Panc1 (cell line): ENCODE measurements at regions not wholly inside any gene's neighbourhood (a gene's known extent, or its start where the extent isn't known, plus 50 kb on each side); places are given as distances from the start of the nearest gene placed in this dataset.

Experiments used
- ATAC-seq: fragments of 200-7000 bp; cut with Tn5 transposase; 2 replicates; pipeline ENCODE4 v1.9.1; 2020; ENCODE audit warnings: mild to moderate bottlenecking, moderate library complexity
- BruUV-seq: library from RNA; stranded (reverse); fragments of 400-500 nt; replicated peaks from 2 replicates; lab custom pipeline; 2021; lab: Mats Ljungman, UMichigan
- CTCF ChIA-PET: fragments of 300-600 bp; sonication (Branson Sonifier 250); formaldehyde crosslinking; loops from one replicate; lab custom pipeline; 2022; ENCODE audit warnings: antibody characterized with exemption; lab: Charles Lee
- POLR2A ChIA-PET: fragments of 300-600 bp; sonication (Branson Sonifier 250); formaldehyde crosslinking; loops from one replicate; lab custom pipeline; 2022; ENCODE audit warnings: antibody characterized with exemption; lab: Charles Lee
- DNase-seq: peaks from one replicate; pipeline ENCODE4 v3.0.0-alpha.2; 2010; ENCODE audit warnings: low read depth, low spot score
- H3K27ac ChIP-seq: 2 replicates; pipeline ENCODE4 v1.5.1; 2011; ENCODE audit warnings: mild to moderate bottlenecking, low read length, inconsistent platforms
- H3K27me3 ChIP-seq: fragments of 200-500 bp; sonication (Bioruptor generic); 2 replicates; pipeline ENCODE4 v1.6.0; 2014; ENCODE audit warnings: low read length, inconsistent platforms; ENCODE audit not compliant: control insufficient read depth, insufficient read depth
- H3K36me3 ChIP-seq: fragments of 200-500 bp; sonication (Bioruptor generic); 2 replicates; pipeline ENCODE4 v1.5.1; 2014; ENCODE audit warnings: inconsistent platforms, mild to moderate bottlenecking, low read length, moderate library complexity; ENCODE audit not compliant: control insufficient read depth, insufficient read depth
- H3K4me1 ChIP-seq: 2 replicates; pipeline ENCODE4 v1.5.1; 2011; ENCODE audit warnings: inconsistent platforms, mild to moderate bottlenecking, low read length, moderate library complexity; ENCODE audit not compliant: control insufficient read depth, insufficient read depth
- H3K4me3 ChIP-seq, 2 experiments: 2 replicates each; pipeline ENCODE4 v1.5.1; 2011 to 2012; ENCODE audit warnings: low read depth in 2 of 2, low read length in 2 of 2, mild to moderate bottlenecking in 2 of 2, inconsistent platforms in 1 of 2, moderate library complexity in 1 of 2
- H3K9me3 ChIP-seq: fragments of 200-500 bp; sonication (Bioruptor generic); 2 replicates; pipeline ENCODE4 v1.5.1; 2014; ENCODE audit warnings: low read depth, mild to moderate bottlenecking, inconsistent platforms, low read length, moderate library complexity; ENCODE audit not compliant: control insufficient read depth, insufficient read depth
- POLR2AphosphoS5 ChIP-seq: IDR thresholded peaks from 2 replicates; pipeline ENCODE4 v1.6.1; 2012; ENCODE audit warnings: mild to moderate bottlenecking, low read depth, low read length, moderate library complexity
- SIN3A ChIP-seq: IDR thresholded peaks from 2 replicates; pipeline ENCODE4 v1.6.1; 2012; ENCODE audit warnings: low read depth, mild to moderate bottlenecking, low read length, moderate library complexity, borderline replicate concordance; ENCODE audit not compliant: insufficient read depth
- TCF7L2 ChIP-seq: IDR thresholded peaks from 2 replicates; pipeline ENCODE4 v1.6.1; 2011; ENCODE audit warnings: mild to moderate bottlenecking, low read depth, low read length, inconsistent platforms
- in situ Hi-C: cut with HindIII; loops from 2 replicates; pipeline ENCODE4 v1.10.0; 2016; ENCODE audit warnings: low sequenced_read_pairs, low pct_unique_long_range_greater_than_20kb
- intact Hi-C: fragments of 100-400 bp; cut with micrococcal nuclease; formaldehyde crosslinking; loops from one replicate; pipeline ENCODE4 v1.10.0; 2022; ENCODE audit not compliant: unreplicated experiment
- TF ChIP-seq, protein P1 (sequence below): fragments of 450-650 bp; IDR thresholded peaks from 2 replicates; pipeline ENCODE4 v1.5.1; 2017; ENCODE audit warnings: mild to moderate bottlenecking
- TF ChIP-seq, protein P2 (sequence below), 2 experiments: IDR thresholded peaks; 2 replicates each; pipeline ENCODE4 v1.6.1; 2011 to 2012; ENCODE audit warnings: low read depth in 2 of 2, control low read depth in 1 of 2, low read length in 1 of 2, mild to moderate bottlenecking in 1 of 2, moderate library complexity in 1 of 2; ENCODE audit not compliant: insufficient read depth in 1 of 2

DNA sequence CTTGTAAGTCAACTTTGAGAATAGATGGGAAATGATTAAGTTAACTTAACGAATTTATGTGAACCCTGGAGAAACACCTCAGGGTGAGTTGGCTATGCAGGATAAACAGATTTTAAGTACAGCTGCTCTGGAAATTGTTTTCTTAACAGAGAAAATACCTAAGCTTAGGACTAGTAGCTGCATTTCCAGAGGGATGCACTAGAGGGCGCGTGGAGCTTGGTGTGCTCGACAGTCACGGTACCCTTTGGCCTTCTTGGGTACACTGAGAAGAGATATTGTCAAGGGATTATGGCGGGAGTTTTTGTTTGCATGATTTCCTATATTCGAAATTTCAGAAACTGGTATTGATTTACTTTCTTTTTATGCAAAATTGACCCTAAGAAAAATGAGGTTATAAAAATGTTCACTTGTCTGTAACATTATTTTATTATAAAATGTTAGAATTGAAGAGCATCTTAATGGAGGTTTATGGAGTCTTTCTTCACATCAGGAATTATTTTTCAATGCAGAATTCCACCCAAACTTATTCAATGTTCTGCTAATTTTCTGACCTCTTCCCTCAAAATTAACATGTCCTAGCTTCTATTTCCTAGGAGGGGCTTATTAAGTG lies 58.4 kb upstream of the MYO3A start:
- no peaks in the 10 kb centered on the region for H3K9me3 ChIP-seq
- in situ Hi-C loops (no loop called here), intact Hi-C loops (loop anchor here (10.0 kb wide), 2 partner anchors 121 to 679 kb away; no protein-coding TSS in a partner anchor)
- TF ChIP-seq POLR2AphosphoS5 (no peak), SIN3A (no peak)
- TF ChIP-seq, protein P1, sequence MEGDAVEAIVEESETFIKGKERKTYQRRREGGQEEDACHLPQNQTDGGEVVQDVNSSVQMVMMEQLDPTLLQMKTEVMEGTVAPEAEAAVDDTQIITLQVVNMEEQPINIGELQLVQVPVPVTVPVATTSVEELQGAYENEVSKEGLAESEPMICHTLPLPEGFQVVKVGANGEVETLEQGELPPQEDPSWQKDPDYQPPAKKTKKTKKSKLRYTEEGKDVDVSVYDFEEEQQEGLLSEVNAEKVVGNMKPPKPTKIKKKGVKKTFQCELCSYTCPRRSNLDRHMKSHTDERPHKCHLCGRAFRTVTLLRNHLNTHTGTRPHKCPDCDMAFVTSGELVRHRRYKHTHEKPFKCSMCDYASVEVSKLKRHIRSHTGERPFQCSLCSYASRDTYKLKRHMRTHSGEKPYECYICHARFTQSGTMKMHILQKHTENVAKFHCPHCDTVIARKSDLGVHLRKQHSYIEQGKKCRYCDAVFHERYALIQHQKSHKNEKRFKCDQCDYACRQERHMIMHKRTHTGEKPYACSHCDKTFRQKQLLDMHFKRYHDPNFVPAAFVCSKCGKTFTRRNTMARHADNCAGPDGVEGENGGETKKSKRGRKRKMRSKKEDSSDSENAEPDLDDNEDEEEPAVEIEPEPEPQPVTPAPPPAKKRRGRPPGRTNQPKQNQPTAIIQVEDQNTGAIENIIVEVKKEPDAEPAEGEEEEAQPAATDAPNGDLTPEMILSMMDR: peak; percentile 87
- TF ChIP-seq, protein P2, sequence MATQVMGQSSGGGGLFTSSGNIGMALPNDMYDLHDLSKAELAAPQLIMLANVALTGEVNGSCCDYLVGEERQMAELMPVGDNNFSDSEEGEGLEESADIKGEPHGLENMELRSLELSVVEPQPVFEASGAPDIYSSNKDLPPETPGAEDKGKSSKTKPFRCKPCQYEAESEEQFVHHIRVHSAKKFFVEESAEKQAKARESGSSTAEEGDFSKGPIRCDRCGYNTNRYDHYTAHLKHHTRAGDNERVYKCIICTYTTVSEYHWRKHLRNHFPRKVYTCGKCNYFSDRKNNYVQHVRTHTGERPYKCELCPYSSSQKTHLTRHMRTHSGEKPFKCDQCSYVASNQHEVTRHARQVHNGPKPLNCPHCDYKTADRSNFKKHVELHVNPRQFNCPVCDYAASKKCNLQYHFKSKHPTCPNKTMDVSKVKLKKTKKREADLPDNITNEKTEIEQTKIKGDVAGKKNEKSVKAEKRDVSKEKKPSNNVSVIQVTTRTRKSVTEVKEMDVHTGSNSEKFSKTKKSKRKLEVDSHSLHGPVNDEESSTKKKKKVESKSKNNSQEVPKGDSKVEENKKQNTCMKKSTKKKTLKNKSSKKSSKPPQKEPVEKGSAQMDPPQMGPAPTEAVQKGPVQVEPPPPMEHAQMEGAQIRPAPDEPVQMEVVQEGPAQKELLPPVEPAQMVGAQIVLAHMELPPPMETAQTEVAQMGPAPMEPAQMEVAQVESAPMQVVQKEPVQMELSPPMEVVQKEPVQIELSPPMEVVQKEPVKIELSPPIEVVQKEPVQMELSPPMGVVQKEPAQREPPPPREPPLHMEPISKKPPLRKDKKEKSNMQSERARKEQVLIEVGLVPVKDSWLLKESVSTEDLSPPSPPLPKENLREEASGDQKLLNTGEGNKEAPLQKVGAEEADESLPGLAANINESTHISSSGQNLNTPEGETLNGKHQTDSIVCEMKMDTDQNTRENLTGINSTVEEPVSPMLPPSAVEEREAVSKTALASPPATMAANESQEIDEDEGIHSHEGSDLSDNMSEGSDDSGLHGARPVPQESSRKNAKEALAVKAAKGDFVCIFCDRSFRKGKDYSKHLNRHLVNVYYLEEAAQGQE (IDR thresholded peaks at IDR 0.05; ENCODE audit: insufficient read depth in 1 of 2, low read depth in 2 of 2, low read length in 1 of 2): no peak
- POLR2A ChIA-PET: no interaction called here
- peak; percentile 68; the same call in 1 of the 2 replicates for ATAC-seq
- no peaks in the 10 kb centered on the region for H3K4me1 ChIP-seq
- H3K27me3 ChIP-seq: no peaks in the 10 kb centered on the region
- CTCF ChIA-PET: interaction anchor here (0.5 to 0.7 kb wide), 3 partner anchors 10 to 1667 kb away, joined by 4 to 9 read pairs (median 4); partner anchors contain the start of gene KIAA1217
- H3K27ac ChIP-seq: no peak overlapping the region
- no peaks in the 10 kb centered on the region for H3K36me3 ChIP-seq
- no TSS peak for BruUV-seq
- H3K4me3 ChIP-seq: no peak overlapping the region
- DNase-seq: peak; percentile 51

DNA sequence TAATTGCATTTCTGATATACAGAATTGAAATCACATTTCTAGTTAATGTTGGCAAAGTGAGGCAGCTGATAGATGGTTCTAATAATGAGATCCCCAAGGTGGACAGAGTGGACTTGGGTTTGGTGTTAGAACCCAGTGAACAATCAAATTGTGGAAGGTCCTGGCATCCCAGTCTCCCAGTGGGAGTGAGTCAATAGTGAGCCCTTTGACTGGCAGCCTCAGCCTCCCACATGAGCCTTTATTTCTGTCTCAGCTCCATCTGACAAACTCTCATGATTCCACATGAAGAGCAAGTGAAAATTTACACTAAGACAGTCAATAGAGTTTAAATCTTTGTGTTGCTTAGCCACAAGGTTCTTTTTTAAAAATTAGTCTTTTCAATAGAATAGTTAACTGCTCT lies 56.7 kb upstream of the MYO3A start:
- ATAC-seq (no peak), DNase-seq (no peak)
- POLR2A ChIA-PET: no interaction called here
- H3K4me1 ChIP-seq: no peaks in the 10 kb centered on the region
- intact Hi-C loops: loop anchor here (10.0 kb wide), 2 partner anchors 122 to 678 kb away; no protein-coding TSS in a partner anchor
- in situ Hi-C loops: no loop called here
- H3K27ac ChIP-seq: no peak overlapping the region
- H3K27me3 ChIP-seq: no peaks in the 10 kb centered on the region
- no peak for TF ChIP-seq TCF7L2
- TF ChIP-seq SIN3A: no peak
- TF ChIP-seq, protein P2 (IDR thresholded peaks at IDR 0.05; ENCODE audit: insufficient read depth in 1 of 2, low read depth in 2 of 2, low read length in 1 of 2): no peak
- TF ChIP-seq, protein P1: no peak
- TF ChIP-seq POLR2AphosphoS5: no peak
- H3K9me3 ChIP-seq: no peaks in the 10 kb centered on the region
- BruUV-seq: no TSS peak
- H3K4me3 ChIP-seq: no peak overlapping the region
- H3K36me3 ChIP-seq: no peaks in the 10 kb centered on the region
- CTCF ChIA-PET: no interaction called here
